Hepatocyte (in vitro differentiated cells): ENCODE measurements at regions not wholly inside any gene's neighbourhood (a gene's known extent, or its start where the extent isn't known, plus 50 kb on each side); places are given as distances from the start of the nearest gene placed in this dataset.

Experiments
- CTCF ChIP-seq: fragments of 200-600 bp; sonication (generic); IDR thresholded peaks from 2 replicates; pipeline ENCODE4 v1.5.1; 2016; ENCODE audit warnings: antibody characterized with exemption, mild to moderate bottlenecking; ENCODE audit not compliant: poor library complexity
- EZH2 ChIP-seq: fragments of 200-600 bp; sonication (generic); IDR thresholded peaks from 2 replicates; pipeline ENCODE4 v1.6.1; 2016; ENCODE audit warnings: antibody characterized with exemption, mild to moderate bottlenecking, borderline replicate concordance
- EZH2phosphoT487 ChIP-seq: fragments of 200-600 bp; sonication (generic); IDR thresholded peaks from one replicate; pipeline ENCODE4 v1.6.1; 2018; ENCODE audit warnings: antibody characterized with exemption, mild to moderate bottlenecking, low read depth, moderate library complexity; ENCODE audit not compliant: unreplicated experiment, severe bottlenecking

DNA sequence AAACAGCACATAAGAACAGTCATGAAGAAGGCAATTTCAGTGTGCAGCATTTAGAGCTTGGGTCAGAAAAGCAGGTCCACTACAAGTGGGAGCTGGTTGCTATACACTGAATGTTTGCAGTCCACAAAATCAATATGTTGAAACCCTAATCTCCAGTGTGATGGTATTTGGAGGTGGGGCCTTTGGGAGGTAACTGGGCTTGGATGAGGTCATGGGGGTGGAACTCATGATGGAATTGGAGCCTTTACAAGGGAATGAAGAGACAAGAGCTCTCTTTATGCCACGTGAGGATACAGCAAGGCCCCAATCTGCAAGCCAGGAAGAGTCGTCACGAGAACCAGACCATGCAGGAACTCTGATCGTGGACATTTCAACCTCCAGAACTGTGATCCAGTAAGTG, 216.7 kb upstream of the SLC35B3 start:
- TF ChIP-seq CTCF (no peak), EZH2phosphoT487 (no peak), EZH2 (no peak)
